Epithelial cell of esophagus (primary cell): ENCODE measurements at regions not wholly inside any gene's neighbourhood (a gene's known extent, or its start where the extent isn't known, plus 50 kb on each side); places are given as distances from the start of the nearest gene placed in this dataset.

ENCODE experiments used
- DNase-seq: peaks from one replicate; pipeline ENCODE4 v3.0.0; 2010; ENCODE audit warnings: low read depth
- H3K4me3 ChIP-seq: 2 replicates; pipeline ENCODE4 v1.5.1; 2011; ENCODE audit warnings: mild to moderate bottlenecking, low read length, control low read depth
- TF ChIP-seq, protein P1 (sequence below): IDR thresholded peaks from 2 replicates; pipeline ENCODE4 v1.5.1; 2011; ENCODE audit warnings: low read depth, mild to moderate bottlenecking, low read length, control low read depth, inconsistent platforms; ENCODE audit not compliant: insufficient read depth; ENCODE audit errors: missing control alignments

DNA sequence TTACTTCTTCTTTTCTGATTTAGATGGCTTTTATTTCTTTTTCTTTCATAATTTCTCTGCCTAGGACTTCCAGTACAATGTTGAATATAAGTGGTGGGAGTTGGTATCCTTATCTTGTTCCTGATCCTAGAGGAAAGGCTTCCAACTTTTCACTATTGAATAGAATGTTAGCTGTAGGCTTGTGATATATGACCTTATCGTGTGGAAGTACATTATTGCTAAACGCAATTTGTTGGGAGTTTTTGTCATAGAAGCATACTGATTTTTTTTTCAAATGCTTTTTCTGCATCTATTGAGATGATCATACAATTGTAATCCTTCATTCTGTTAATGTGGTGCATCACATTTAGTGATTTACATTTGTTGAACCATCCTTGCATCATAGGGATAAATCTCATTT, 79.5 kb downstream of the FASLG start:
- H3K4me3 ChIP-seq = no peak overlapping the region
- no peak for DNase-seq
- TF ChIP-seq, protein P1, sequence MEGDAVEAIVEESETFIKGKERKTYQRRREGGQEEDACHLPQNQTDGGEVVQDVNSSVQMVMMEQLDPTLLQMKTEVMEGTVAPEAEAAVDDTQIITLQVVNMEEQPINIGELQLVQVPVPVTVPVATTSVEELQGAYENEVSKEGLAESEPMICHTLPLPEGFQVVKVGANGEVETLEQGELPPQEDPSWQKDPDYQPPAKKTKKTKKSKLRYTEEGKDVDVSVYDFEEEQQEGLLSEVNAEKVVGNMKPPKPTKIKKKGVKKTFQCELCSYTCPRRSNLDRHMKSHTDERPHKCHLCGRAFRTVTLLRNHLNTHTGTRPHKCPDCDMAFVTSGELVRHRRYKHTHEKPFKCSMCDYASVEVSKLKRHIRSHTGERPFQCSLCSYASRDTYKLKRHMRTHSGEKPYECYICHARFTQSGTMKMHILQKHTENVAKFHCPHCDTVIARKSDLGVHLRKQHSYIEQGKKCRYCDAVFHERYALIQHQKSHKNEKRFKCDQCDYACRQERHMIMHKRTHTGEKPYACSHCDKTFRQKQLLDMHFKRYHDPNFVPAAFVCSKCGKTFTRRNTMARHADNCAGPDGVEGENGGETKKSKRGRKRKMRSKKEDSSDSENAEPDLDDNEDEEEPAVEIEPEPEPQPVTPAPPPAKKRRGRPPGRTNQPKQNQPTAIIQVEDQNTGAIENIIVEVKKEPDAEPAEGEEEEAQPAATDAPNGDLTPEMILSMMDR = no peak

DNA sequence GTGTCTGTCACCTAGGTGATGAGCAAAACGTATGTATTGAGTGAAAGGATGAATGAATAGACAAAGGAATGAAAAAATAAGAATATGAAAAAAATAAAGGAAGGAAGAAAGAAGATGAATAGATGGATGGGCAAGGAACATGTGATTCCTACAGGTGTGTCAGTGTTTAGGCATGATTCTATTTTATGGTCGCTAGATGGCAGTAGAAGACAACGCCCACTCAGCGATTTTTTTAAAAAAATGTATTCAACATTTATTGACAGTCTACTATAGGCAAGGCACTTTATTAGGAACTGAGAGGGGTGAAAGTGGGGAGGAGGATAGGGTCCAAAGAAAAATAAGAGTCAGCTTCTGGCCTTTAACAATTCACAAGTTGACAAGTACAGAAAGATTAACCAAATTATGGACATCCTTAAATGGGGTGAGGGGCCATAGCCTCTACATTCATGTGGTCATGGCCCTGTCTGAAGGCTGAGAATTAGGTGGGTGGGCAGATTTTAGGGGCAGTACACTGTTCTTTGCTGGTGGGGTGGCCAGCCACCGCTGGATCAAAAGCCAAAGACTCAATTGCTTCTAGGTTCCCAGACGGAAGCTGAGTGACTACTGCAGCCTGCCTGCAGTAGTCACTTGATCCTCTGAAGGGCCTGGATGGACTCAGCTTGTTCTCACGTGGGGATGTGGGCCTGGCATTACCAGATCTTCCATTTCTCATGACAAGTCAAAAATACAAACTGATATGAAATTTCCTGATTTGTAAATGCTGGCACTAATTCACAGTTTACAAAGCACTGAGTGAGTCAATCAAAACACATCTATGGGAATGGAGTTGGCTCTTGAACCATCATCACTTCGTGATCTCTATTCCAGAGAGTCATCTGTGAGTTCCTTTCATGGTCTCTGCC, 83.9 kb downstream of the FASLG start:
- TF ChIP-seq, protein P1 = peak; percentile 73
- DNase-seq = peak; percentile 63
- H3K4me3 ChIP-seq = no peak overlapping the region

DNA sequence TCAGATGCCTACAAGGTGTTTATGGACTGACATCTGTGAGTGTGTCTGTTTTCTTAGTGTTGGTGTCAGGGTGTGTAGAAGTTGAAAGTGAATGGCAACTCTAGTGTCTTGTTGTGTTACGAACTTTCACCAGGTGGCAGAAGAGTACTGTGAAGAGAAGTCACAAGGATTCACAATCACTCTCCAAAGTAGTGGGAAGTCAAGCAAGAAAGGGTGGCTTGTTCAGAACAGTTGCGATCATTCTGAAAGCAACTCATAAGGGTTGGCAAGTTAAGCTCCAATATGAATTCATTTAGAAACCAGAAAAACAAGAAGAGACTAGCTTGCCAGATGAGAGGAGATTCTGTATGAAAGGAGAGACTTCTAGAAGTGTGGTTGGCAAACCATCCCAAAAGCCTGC, 86.1 kb downstream of the FASLG start:
- no peak overlapping the region for H3K4me3 ChIP-seq
- TF ChIP-seq, protein P1 = peak; percentile 78
- DNase-seq = peak; percentile 81

DNA sequence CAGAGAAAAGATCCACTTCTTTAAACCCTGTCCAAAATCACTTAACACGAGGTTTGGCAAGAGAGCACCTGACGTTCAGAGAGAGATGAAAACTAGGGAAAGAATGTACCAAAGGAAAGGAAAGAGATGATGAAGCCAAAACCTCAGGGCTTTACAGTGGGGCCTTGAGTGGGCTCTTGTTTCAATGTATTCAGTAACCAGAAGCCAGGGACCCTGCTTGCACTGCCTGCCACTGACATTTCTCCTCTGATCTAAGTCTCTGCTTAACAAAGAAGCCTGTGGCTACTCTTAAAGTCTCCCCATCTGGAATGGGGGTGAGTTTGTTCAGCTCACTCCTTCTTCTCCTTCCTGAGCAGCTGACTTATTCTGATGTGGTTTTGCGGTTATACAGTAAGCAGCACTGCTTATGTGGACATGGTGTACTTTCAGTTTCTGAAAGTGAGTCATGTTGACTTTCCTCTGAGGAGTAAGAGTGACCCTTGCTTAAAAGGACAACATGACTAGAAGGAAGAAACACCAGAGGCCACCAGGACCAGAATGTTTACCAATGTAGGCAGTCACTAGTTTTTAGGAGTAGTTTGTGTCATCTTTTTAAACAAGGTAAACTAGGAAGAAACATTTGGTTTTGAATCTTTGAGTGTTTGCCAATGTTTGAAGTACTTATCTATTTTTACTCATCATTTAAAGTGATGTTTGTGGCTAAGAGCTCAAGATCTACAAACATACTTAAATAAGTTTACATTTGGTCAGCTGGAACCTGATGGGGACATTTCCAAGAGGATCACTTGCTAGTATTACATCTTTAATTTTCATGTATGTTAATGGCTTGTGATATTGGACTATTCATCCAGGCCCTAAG, 87.4 kb downstream of the FASLG start:
- no peak overlapping the region for H3K4me3 ChIP-seq
- TF ChIP-seq, protein P1 = no peak
- DNase-seq = peak; percentile 94

DNA sequence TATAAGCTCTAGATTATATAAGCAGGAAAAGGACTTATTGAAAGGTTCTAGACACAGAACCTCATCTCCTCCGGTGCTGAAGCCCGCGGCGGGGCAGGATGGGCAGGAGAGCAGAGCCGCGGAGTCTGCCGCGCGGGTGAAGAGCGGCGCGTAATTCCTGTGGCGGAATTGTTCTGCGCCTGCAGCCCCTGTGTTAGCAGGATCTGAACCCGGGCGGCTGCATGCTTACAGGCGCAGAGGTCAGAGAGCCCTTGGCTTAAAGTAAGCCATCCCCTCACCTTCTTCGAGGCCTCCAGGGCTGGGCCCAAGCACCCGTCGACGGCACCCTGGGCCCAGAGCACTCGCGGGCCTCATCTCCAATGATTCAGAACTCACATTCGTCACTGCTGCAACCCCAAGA, 89.3 kb downstream of the FASLG start:
- TF ChIP-seq, protein P1 = no peak

DNA sequence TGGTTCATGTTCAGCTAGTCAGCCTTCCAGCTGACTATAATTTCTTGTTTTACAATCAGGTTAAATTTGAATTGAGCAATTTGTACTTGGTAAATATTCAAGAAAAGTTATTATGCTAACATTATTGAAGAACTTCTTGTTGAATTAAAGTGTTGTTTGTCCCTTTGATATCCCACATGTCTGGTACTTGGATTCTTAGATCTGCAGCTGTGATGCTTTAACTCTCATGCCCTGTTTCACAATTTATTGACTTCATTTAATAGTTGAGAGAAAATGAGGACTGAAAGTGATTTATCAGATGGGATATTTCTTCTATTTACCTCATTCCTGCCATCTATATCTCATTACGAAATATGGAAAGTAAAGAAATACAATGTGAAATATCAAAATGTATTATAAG, 92.8 kb downstream of the FASLG start:
- no peak overlapping the region for H3K4me3 ChIP-seq
- DNase-seq = no peak
- TF ChIP-seq, protein P1 = no peak

More for the DNA sequence above, 89.3 kb downstream of the FASLG start:
- DNase-seq = no peak
- no peak overlapping the region for H3K4me3 ChIP-seq
